Suprapubic skin (tissue), 4 donors: ENCODE measurements at regions not wholly inside any gene's neighbourhood (a gene's known extent, or its start where the extent isn't known, plus 50 kb on each side); places are given as distances from the start of the nearest gene placed in this dataset.

ENCODE experiments used
- DNase-seq, 2 donors: peaks; one replicate each; pipeline ENCODE4 v3.0.0-alpha.2; 2019; ENCODE audit warnings: low spot score in 2 of 2
- H3K27ac ChIP-seq: fragments of 200-600 bp; sonication (generic); one replicate; pipeline ENCODE4 v1.5.1; 2019
- H3K27me3 ChIP-seq: fragments of 200-600 bp; sonication (generic); one replicate; pipeline ENCODE4 v1.5.1; 2019
- H3K36me3 ChIP-seq: fragments of 200-600 bp; sonication (generic); one replicate; pipeline ENCODE4 v1.5.1; 2019
- H3K4me1 ChIP-seq: fragments of 200-600 bp; sonication (generic); one replicate; pipeline ENCODE4 v1.5.1; 2019
- H3K4me3 ChIP-seq: fragments of 200-600 bp; sonication (generic); one replicate; pipeline ENCODE4 v1.5.1; 2019; ENCODE audit warnings: mild to moderate bottlenecking
- H3K9me3 ChIP-seq: fragments of 200-600 bp; sonication (generic); one replicate; pipeline ENCODE4 v1.5.1; 2019
- EP300 ChIP-seq: sonication (generic); formaldehyde crosslinking; IDR thresholded peaks from one replicate; pipeline ENCODE4 v1.6.1; 2017; ENCODE audit warnings: antibody characterized with exemption
- POLR2A ChIP-seq, 2 donors: fragments of 450-650 bp; IDR thresholded peaks; one replicate each; pipeline ENCODE4 v1.6.1; 2017; ENCODE audit warnings: antibody characterized with exemption in 2 of 2, mild to moderate bottlenecking in 2 of 2, moderate library complexity in 2 of 2
- POLR2AphosphoS5 ChIP-seq, 3 donors: sonication (generic); formaldehyde crosslinking; IDR thresholded peaks; one replicate each; pipeline ENCODE4 v1.6.1; 2017; ENCODE audit warnings: antibody characterized with exemption in 3 of 3
- WGBS: methylation state at CpG from one replicate; pipeline ENCODE4 v1.1.5; 2018; 5-methylcytosine and 5-hydroxymethylcytosine counted together
- TF ChIP-seq, protein P1 (sequence below), 2 donors: fragments of 200-600 bp in 1 of 2; fragments of 450-650 bp in 1 of 2; sonication (generic) in 1 of 2; IDR thresholded peaks; one replicate each; pipeline ENCODE4 v1.5.1; 2016 to 2019; ENCODE audit warnings: antibody characterized with exemption in 2 of 2, mild to moderate bottlenecking in 1 of 2, moderate library complexity in 1 of 2

DNA sequence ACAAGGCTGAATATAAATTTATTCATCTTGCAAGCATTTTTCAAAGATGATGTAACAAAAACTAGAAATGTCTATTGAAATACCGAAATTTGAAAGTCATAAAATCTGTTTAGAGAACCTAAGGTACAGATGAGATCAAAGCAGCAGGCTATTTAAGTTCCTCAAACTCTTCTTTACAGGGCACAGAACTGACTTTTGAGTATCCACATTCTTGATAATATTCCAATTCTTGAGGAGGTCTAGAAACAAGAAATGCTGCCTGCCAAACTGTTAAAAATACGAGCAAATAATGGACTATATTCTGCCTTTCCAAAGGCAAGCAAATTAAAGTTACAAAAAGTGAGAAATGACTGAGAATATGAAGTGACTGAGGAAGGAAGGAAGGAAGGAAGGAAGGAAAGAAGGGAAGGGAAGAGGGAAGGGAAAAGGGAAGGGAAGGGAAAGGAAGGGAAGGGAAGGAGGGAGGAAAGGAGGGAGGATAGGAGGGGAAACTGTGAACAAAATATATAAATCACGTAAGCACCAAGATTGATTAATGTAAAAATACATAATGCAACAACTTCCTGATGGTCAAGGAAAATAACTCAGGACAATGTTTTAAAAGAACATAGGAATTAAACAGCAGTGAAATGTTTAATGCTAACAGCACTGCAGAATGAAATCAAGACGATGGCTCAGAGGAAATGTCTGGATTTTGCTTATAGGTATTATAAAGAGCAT lies 248.9 kb upstream of the HNRNPA3 start:
- H3K27me3 ChIP-seq: no peaks in the 10 kb centered on the region
- no peaks in the 10 kb centered on the region for H3K36me3 ChIP-seq
- no peaks in the 10 kb centered on the region for H3K9me3 ChIP-seq
- TF ChIP-seq EP300 (no peak), POLR2A (IDR thresholded peaks at IDR 0.05) (no peak), POLR2AphosphoS5 (IDR thresholded peaks at IDR 0.05) (no peak)
- TF ChIP-seq, protein P1, sequence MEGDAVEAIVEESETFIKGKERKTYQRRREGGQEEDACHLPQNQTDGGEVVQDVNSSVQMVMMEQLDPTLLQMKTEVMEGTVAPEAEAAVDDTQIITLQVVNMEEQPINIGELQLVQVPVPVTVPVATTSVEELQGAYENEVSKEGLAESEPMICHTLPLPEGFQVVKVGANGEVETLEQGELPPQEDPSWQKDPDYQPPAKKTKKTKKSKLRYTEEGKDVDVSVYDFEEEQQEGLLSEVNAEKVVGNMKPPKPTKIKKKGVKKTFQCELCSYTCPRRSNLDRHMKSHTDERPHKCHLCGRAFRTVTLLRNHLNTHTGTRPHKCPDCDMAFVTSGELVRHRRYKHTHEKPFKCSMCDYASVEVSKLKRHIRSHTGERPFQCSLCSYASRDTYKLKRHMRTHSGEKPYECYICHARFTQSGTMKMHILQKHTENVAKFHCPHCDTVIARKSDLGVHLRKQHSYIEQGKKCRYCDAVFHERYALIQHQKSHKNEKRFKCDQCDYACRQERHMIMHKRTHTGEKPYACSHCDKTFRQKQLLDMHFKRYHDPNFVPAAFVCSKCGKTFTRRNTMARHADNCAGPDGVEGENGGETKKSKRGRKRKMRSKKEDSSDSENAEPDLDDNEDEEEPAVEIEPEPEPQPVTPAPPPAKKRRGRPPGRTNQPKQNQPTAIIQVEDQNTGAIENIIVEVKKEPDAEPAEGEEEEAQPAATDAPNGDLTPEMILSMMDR (IDR thresholded peaks at IDR 0.05): no peak
- H3K4me3 ChIP-seq: no peak overlapping the region
- no peaks in the 10 kb centered on the region for H3K4me1 ChIP-seq
- no peak for DNase-seq
- WGBS: 51% methylated on average over 4 of the region's 4 CpGs
- no peak overlapping the region for H3K27ac ChIP-seq

DNA sequence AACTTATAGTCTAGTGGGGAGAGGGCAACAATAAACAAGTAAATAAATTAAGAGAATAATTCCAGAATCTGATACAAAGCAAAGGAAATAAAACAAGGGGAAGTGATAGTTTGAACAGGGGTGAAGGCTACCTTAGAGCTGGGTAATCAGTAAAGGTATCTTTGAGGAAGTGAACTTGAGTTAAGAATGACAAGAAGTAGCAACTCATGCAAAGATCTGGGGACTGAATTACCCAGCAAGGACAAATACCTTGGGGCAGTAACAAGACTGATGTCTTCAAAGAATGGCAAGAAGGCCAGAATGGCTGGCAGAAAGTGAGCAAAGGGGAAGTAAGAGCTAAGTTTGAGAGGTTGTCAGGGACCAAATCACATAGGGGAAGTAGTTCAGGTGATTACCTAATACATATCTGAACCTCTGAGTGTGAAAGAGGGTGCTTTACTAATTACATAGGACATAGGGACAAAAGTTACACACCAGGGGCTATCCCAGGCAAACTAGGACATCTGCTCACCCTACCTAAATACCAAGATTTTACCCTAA lies 244.6 kb upstream of the HNRNPA3 start:
- Histone ChIP-seq H3K27me3 (no peaks in the 10 kb centered on the region), H3K36me3 (no peaks in the 10 kb centered on the region), H3K27ac (no peak overlapping the region), H3K9me3 (no peaks in the 10 kb centered on the region), H3K4me3 (no peak overlapping the region), H3K4me1 (no peaks in the 10 kb centered on the region)
- no peak for DNase-seq
- TF ChIP-seq POLR2A (IDR thresholded peaks at IDR 0.05) (no peak), POLR2AphosphoS5 (IDR thresholded peaks at IDR 0.05) (no peak), EP300 (no peak)
- TF ChIP-seq, protein P1 (IDR thresholded peaks at IDR 0.05): no peak

DNA sequence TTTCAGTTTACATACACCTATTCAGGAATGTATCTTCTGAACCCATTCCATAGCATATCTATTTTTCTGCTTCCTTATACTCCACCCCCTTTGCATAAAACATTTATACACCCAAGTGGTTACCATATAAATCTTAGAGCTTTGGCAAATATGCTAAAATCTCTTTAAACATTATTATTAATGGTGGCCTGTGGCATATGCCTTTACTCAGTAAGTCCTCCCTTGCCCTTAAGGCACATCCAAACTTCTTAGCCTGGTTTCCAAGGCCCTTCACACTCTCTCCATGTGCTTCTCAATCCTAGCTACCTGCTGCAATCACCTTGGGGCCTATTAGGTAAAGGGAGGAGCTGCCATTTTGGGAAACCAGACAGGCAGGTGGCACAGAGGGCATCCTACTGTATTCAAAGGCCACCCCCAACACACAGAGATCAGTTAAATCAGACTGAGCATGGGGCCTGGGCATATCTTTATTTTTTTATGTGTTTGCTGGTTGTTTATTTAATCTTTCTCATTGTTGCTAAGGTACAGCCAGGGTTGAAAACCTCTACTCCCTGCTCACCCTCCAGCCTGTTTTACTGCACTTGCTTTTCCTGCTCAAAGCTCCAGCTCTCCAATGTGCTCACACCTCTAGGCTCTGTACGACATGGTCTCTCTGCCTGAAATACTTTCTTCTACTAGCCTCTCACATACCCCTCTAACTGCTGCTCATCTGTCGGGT lies 242.8 kb upstream of the HNRNPA3 start:
- Histone ChIP-seq H3K36me3 (no peaks in the 10 kb centered on the region), H3K4me1 (no peaks in the 10 kb centered on the region)
- TF ChIP-seq, protein P1 (IDR thresholded peaks at IDR 0.05): no peak
- TF ChIP-seq EP300 (no peak), POLR2A (IDR thresholded peaks at IDR 0.05) (no peak), POLR2AphosphoS5 (IDR thresholded peaks at IDR 0.05) (no peak)

DNA sequence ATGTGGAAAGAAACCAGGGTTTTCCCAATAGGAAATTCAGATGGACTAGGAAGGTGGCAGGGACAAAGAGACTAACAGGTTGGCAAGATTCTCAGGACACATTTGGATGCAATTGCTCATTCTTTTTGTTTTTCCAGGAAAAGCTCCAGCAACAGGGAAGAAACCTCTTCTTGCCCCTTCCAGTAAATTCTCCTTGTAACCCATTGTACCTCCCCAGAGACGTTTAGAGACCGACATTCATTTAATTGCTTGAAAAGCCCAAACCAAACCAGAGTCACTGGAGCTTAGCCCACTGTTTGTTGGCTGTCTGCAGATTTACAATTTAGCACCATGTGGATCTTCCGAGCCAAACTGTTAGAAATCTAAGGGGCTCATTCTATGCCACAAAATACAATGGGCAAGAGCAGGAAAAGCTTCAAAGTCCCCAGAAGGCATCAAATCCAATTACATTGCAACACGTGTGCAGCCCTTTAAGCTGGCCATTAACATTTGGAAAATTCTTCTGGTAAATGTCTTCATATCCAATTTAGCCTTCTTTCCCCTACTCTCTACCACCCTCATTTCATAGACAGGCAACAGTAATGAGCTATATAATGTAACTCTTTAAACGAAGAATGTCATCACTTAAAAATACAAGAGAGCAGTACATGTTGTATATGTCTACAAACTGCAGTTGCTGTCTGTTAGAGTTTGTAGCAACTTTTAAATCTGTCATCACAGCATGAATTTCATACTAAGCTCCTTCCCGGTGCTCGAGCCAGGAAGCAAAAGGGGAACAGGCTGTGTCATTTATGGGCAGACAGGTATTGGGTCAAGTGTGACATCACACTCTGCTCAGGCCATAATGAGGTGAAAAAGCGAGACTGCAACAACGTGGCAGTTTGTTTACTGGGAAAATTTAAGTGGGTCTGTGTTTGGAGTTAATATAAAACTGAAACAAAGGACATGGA lies 235.6 kb upstream of the HNRNPA3 start:
- no peak for DNase-seq
- Histone ChIP-seq H3K4me1 (peaks cover 3% of the 10 kb centered on the region), H3K27me3 (no peaks in the 10 kb centered on the region), H3K36me3 (no peaks in the 10 kb centered on the region), H3K9me3 (no peaks in the 10 kb centered on the region), H3K27ac (no peak overlapping the region), H3K4me3 (no peak overlapping the region)
- TF ChIP-seq POLR2A (IDR thresholded peaks at IDR 0.05) (no peak), POLR2AphosphoS5 (IDR thresholded peaks at IDR 0.05) (no peak), EP300 (no peak)
- TF ChIP-seq, protein P1 (IDR thresholded peaks at IDR 0.05): no peak
- 45% methylated on average over 9 of the region's 9 CpGs for WGBS

More for the DNA sequence above, 242.8 kb upstream of the HNRNPA3 start:
- no peak for DNase-seq
- Histone ChIP-seq H3K9me3 (no peaks in the 10 kb centered on the region), H3K27me3 (no peaks in the 10 kb centered on the region), H3K4me3 (no peak overlapping the region), H3K27ac (no peak overlapping the region)
- WGBS: 45% methylated on average over 2 of the region's 2 CpGs
